ENCODE measurements at regions not wholly inside any gene's neighbourhood (a gene's known extent, or its start where the extent isn't known, plus 50 kb on each side); places are given as distances from the start of the nearest gene placed in this dataset.
"Not testable (repeated sequence)": the region's sequence is repeated elsewhere in the genome, so short reads cannot be mapped to it uniquely, and the experiment has no call there.

DNA sequence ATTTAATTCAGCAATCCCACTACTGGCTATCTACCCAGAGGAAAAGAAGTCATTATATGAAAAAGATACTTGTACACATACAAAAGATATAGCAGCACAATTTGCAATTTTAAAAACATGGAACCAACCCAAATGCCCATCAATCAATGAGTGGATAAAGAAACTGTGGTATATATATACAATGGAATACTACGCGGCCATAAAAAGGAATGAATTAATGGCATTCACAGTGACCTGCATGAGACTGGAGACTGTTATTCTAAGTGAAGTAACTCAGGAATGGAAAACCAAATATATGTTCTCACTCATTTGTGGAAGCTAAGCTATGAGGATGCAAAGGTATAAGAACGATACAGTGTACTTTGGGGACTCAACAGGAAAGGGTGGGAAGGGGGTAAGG lies 102.8 kb upstream of the KCNMA1 start:
- H3K27me3 ChIP-seq; H3K27ac ChIP-seq (replicated peaks in 1 of 4); intact Hi-C loops (cut with DNase I); H3K36me3 ChIP-seq; H3K4me3 ChIP-seq; H3K4me1 ChIP-seq; DNase-seq (ENCODE audit: extremely low spot score): not testable (repeated sequence)
- H3K9me3 ChIP-seq = peaks cover 0 to 12% (median 5%) of the 10 kb centered on the region in 4 donors
- 97% methylated on average over 3 of the region's 3 CpGs for WGBS

DNA sequence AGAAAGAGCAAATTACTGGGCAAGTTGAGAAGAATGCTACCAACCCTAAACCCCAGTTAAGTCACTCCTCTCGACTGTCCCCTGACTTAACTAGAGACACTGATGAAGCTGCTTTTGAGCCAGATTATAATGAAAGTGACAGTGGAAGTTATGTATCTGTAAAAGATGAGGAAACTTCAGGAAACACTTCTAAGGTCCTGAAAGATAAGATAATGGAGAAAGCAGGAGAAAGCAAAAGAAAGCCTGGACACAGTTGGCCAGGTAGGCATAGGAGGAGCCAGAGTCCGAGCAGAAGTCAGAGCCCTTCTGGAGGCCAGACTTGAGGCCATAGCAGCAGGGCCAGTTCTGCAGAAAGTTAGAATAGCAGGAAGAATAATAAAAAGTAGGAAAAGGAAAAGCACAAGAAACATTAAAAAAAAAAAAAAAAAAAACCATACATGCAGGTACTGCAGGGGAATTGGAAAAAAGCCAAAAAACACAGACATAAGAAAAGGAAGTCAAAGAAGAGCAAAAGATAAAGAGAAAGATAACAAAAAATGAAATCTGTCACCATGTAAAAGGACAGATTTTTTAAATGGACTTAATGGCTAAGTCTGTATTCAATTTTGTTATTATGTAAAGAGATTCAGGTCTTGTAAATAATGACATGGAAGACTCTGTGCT lies 101.0 kb upstream of the KCNMA1 start:
- no peaks in the 10 kb centered on the region for H3K36me3 ChIP-seq
- intact Hi-C loops (cut with DNase I) = no loop called here
- WGBS = 81% methylated on average over 2 of the region's 2 CpGs

DNA sequence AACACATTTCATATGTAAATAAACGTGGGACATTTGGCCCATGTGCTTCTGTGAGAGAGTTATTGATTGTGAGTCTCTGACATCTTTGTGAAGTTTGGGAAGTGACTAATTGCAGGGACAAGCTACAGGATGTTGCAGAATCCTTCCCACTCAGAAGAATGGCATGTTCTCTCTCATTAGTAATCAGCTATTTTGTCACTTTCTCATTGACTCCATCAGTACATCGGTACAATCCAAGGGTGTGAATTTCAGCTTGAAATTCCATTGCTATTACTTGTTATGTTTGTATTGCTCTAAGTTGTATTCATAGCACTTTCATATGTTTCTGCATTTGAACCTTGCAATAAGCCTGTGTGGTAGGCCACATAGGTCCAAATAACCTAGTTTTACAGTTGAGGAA lies 100.0 kb upstream of the KCNMA1 start:
- no peak for DNase-seq (ENCODE audit: extremely low spot score)
- Histone ChIP-seq H3K4me1 (no peaks in the 10 kb centered on the region), H3K27ac (replicated peaks in 1 of 4) (no peak overlapping the region), H3K4me3 (no peak overlapping the region), H3K9me3 (peaks cover 0 to 12% (median 5%) of the 10 kb centered on the region in 4 donors), H3K36me3 (no peaks in the 10 kb centered on the region), H3K27me3 (no peaks in the 10 kb centered on the region)
- 68% methylated on average over 2 of the region's 2 CpGs for WGBS
- TF ChIP-seq POLR2AphosphoS5 (IDR thresholded peaks at IDR 0.05) = peak in 1 of 2 donors; percentile 16
- TF ChIP-seq, protein P1, sequence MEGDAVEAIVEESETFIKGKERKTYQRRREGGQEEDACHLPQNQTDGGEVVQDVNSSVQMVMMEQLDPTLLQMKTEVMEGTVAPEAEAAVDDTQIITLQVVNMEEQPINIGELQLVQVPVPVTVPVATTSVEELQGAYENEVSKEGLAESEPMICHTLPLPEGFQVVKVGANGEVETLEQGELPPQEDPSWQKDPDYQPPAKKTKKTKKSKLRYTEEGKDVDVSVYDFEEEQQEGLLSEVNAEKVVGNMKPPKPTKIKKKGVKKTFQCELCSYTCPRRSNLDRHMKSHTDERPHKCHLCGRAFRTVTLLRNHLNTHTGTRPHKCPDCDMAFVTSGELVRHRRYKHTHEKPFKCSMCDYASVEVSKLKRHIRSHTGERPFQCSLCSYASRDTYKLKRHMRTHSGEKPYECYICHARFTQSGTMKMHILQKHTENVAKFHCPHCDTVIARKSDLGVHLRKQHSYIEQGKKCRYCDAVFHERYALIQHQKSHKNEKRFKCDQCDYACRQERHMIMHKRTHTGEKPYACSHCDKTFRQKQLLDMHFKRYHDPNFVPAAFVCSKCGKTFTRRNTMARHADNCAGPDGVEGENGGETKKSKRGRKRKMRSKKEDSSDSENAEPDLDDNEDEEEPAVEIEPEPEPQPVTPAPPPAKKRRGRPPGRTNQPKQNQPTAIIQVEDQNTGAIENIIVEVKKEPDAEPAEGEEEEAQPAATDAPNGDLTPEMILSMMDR (IDR thresholded peaks at IDR 0.05) = no peak
- intact Hi-C loops (cut with DNase I) = no loop called here

More for the DNA sequence above, 101.0 kb upstream of the KCNMA1 start:
- DNase-seq (ENCODE audit: extremely low spot score) = no peak
- Histone ChIP-seq H3K27ac (replicated peaks in 1 of 4) (no peak overlapping the region), H3K4me3 (no peak overlapping the region), H3K4me1 (no peaks in the 10 kb centered on the region), H3K9me3 (peaks cover 0 to 12% (median 5%) of the 10 kb centered on the region in 4 donors), H3K27me3 (no peaks in the 10 kb centered on the region)
- TF ChIP-seq POLR2A (IDR thresholded peaks at IDR 0.05; ENCODE audit: low read depth) (no peak), EP300 (IDR thresholded peaks at IDR 0.05) (no peak), POLR2AphosphoS5 (IDR thresholded peaks at IDR 0.05) (no peak)
- TF ChIP-seq, protein P1 (IDR thresholded peaks at IDR 0.05) = no peak

DNA sequence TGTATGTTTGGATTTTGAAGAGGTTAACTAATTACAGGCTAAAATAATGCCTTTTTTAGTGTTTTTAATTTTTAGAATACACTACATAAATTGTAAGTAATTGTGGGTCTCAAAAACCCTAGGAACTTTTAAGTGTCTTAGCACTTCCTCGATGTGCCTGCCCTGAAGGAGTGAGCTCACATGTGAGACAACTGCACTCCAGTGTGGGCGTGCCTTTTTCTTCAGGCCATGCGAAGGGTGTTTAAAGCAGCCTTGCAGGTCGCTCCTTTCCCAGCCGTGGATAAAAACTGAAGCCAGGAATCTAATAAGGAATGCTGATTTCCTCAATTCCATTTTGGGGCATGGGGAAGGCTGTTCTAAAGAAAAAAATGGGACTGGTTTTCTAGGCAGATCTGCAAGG lies 97.5 kb upstream of the KCNMA1 start:
- intact Hi-C loops (cut with DNase I); H3K4me1 ChIP-seq: not testable (repeated sequence)
- WGBS = 26% methylated on average over 5 of the region's 5 CpGs

DNA sequence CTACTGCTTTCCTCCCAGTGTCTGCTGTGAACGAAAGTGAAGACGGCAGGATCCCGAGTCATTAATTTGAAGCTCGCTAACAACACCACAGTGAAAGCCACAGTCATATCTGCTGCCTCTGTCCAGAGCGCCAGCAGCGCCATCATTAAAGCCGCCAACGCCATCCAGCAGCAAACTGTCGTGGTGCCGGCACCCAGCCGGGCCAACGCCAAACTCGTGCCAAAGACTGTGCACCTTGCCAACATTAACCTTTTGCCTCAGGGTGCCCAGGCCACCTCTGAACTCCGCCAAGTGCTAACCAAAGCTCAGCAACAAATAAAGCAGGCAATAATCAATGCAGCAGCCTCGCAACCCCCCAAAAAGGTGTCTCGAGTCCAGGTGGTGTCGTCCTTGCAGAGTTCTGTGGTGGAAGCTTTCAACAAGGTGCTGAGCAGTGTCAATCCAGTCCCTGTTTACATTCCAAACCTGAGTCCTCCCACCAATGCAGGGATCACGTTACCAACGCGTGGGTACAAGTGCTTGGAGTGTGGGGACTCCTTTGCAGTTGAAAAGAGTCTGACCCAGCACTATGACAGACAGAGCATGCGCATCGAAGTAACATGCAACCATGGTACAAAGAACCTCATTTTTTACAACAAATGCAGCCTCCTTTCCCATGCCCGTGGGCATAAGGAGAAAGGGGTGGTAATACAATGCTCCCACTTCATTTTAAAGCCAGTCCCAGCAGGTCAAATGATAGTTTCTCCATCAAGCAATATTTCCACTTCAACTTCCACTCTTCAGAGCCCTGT lies 94.8 kb upstream of the KCNMA1 start:
- intact Hi-C loops (cut with DNase I) = no loop called here
- Histone ChIP-seq H3K36me3 (no peaks in the 10 kb centered on the region), H3K27ac (replicated peaks in 1 of 4) (no peak overlapping the region), H3K4me3 (no peak overlapping the region), H3K4me1 (no peaks in the 10 kb centered on the region), H3K9me3 (peaks cover 0 to 5% (median 0%) of the 10 kb centered on the region in 4 donors), H3K27me3 (no peaks in the 10 kb centered on the region)
- no peak for TF ChIP-seq POLR2A (IDR thresholded peaks at IDR 0.05; ENCODE audit: low read depth)
- TF ChIP-seq, protein P1 (IDR thresholded peaks at IDR 0.05) = no peak
- DNase-seq (ENCODE audit: extremely low spot score) = no peak
- 85% methylated on average over 21 of the region's 23 CpGs for WGBS

More for the DNA sequence above, 97.5 kb upstream of the KCNMA1 start:
- not testable (repeated sequence) for H3K27me3 ChIP-seq; H3K4me3 ChIP-seq; H3K27ac ChIP-seq (replicated peaks in 1 of 4); H3K36me3 ChIP-seq; DNase-seq (ENCODE audit: extremely low spot score)
- peaks cover 0 to 12% (median 3%) of the 10 kb centered on the region in 4 donors for H3K9me3 ChIP-seq

Measured in esophagus muscularis mucosa (tissue), 4 donors.